Activated effector memory CD4-positive, alpha-beta T cell treated with anti-CD3 and anti-CD28 coated beads, Interleukin-2, amount 50 U/mL, for 16 hours (primary cell): ENCODE measurements at regions not wholly inside any gene's neighbourhood (a gene's known extent, or its start where the extent isn't known, plus 50 kb on each side); places are given as distances from the start of the nearest gene placed in this dataset.

ENCODE experiments used
- DNase-seq: peaks from one replicate; pipeline ENCODE4 v3.0.0-alpha.2; 2020

GRCh38 chr4:178066338-178066941 is 624.2 kb upstream of the AGA start:
- DNase-seq: no peak

- no peak for DNase-seq
Observed at GRCh38 chr4:178068136-178068535, 625.9 kb upstream of the AGA start.

- DNase-seq: no peak
Observed at GRCh38 chr4:178070163-178070562, 627.9 kb upstream of the AGA start.

- no peak for DNase-seq
Observed at GRCh38 chr4:178080312-178080711, 638.1 kb upstream of the AGA start.

- no peak for DNase-seq
Observed at GRCh38 chr4:178081176-178081575, 638.9 kb upstream of the AGA start.

- no peak for DNase-seq
Observed at GRCh38 chr4:178081896-178082295, 639.7 kb upstream of the AGA start.

GRCh38 chr4:178082906-178083305 is 640.7 kb upstream of the AGA start:
- no peak for DNase-seq

GRCh38 chr4:178083968-178084367 is 641.7 kb upstream of the AGA start:
- DNase-seq: no peak

GRCh38 chr4:178086320-178086719 is 644.1 kb upstream of the AGA start:
- no peak for DNase-seq

- DNase-seq: no peak
Observed at GRCh38 chr4:178090640-178091411, 648.6 kb upstream of the AGA start.

GRCh38 chr4:178102139-178102538 is 659.9 kb upstream of the AGA start:
- no peak for DNase-seq

- DNase-seq: no peak
Observed at GRCh38 chr4:178105242-178105641, 663.0 kb upstream of the AGA start.

GRCh38 chr4:178136736-178137345 is 694.6 kb upstream of the AGA start:
- DNase-seq: no peak

GRCh38 chr4:178137732-178138471 is 695.7 kb upstream of the AGA start:
- peak; percentile 54 for DNase-seq

- no peak for DNase-seq
Observed at GRCh38 chr4:178138491-178138890, 696.3 kb upstream of the AGA start.

GRCh38 chr4:178140326-178140915 is 698.2 kb upstream of the AGA start:
- no peak for DNase-seq

- DNase-seq: no peak
Observed at GRCh38 chr4:178142724-178143123, 700.5 kb upstream of the AGA start.

GRCh38 chr4:178148106-178148505 is 705.9 kb upstream of the AGA start:
- DNase-seq: no peak

GRCh38 chr4:178165251-178165950 is 723.2 kb upstream of the AGA start:
- no peak for DNase-seq

GRCh38 chr4:178165951-178166308 is 723.7 kb upstream of the AGA start:
- no peak for DNase-seq

- DNase-seq: no peak
Observed at GRCh38 chr4:178173771-178174170, 731.5 kb upstream of the AGA start.

- DNase-seq: no peak
Observed at GRCh38 chr4:178174756-178175155, 732.5 kb upstream of the AGA start.

GRCh38 chr4:178185517-178185916 is 743.3 kb upstream of the AGA start:
- no peak for DNase-seq
